ENCODE measurements at regions not wholly inside any gene's neighbourhood (a gene's known extent, or its start where the extent isn't known, plus 50 kb on each side); places are given as distances from the start of the nearest gene placed in this dataset.

- Histone ChIP-seq H3K27me3 (ENCODE audit: control insufficient read depth, insufficient read depth, low read length) (no peaks in the 10 kb centered on the region), H3K36me3 (ENCODE audit: control insufficient read depth, insufficient read depth, low read length) (no peaks in the 10 kb centered on the region), H3K4me3 (ENCODE audit: low read depth, low read length) (no peak overlapping the region), H3K4me1 (ENCODE audit: control insufficient read depth, insufficient read depth, low read length, poor library complexity, severe bottlenecking) (no peaks in the 10 kb centered on the region), H3K27ac (ENCODE audit: insufficient read depth, low read length, poor library complexity, severe bottlenecking) (no peak overlapping the region), H3K9me3 (ENCODE audit: control insufficient read depth in 2 of 2, low read length in 2 of 2) (no peaks in the 10 kb centered on the region)
- H3K9me3 Mint-ChIP-seq, result peaks cover 0 to 1% (median 0%) of the 10 kb centered on the region in 7 donors
- no peaks in the 10 kb centered on the region for H3K27me3 Mint-ChIP-seq
- no peaks in the 10 kb centered on the region for H3K4me1 Mint-ChIP-seq
- H3K4me3 Mint-ChIP-seq, result no peak overlapping the region
- ATAC-seq (ENCODE audit: low read depth in 2 of 2) (no peak), DNase-seq (no peak)
- no peak overlapping the region for H3K27ac Mint-ChIP-seq
- no peaks in the 10 kb centered on the region for H3K36me3 Mint-ChIP-seq
These were observed 109.4 kb downstream of the RGS2 start for GRCh38 chr1:192918259-192918658.

GRCh38 chr1:192920412-192920811, 111.6 kb downstream of the RGS2 start:
- Histone ChIP-seq H3K27me3 (ENCODE audit: control insufficient read depth, insufficient read depth, low read length) (no peaks in the 10 kb centered on the region), H3K9me3 (ENCODE audit: control insufficient read depth in 2 of 2, low read length in 2 of 2) (no peaks in the 10 kb centered on the region), H3K27ac (ENCODE audit: insufficient read depth, low read length, poor library complexity, severe bottlenecking) (no peak overlapping the region), H3K36me3 (ENCODE audit: control insufficient read depth, insufficient read depth, low read length) (no peaks in the 10 kb centered on the region), H3K4me1 (ENCODE audit: control insufficient read depth, insufficient read depth, low read length, poor library complexity, severe bottlenecking) (no peaks in the 10 kb centered on the region), H3K4me3 (ENCODE audit: low read depth, low read length) (no peak overlapping the region)
- Mint-ChIP-seq H3K36me3 (no peaks in the 10 kb centered on the region), H3K4me3 (no peak overlapping the region), H3K27ac (peak overlapping the region in 1 of 3 donors; percentile 19), H3K27me3 (peaks cover 7% of the 10 kb centered on the region), H3K4me1 (no peaks in the 10 kb centered on the region), H3K9me3 (no peaks in the 10 kb centered on the region)
- ATAC-seq (ENCODE audit: low read depth in 2 of 2) (no peak), DNase-seq (no peak)

GRCh38 chr1:192925609-192926008, 116.8 kb downstream of the RGS2 start:
- Histone ChIP-seq H3K27ac (ENCODE audit: insufficient read depth, low read length, poor library complexity, severe bottlenecking) (no peak overlapping the region), H3K36me3 (ENCODE audit: control insufficient read depth, insufficient read depth, low read length) (no peaks in the 10 kb centered on the region), H3K4me1 (ENCODE audit: control insufficient read depth, insufficient read depth, low read length, poor library complexity, severe bottlenecking) (no peaks in the 10 kb centered on the region), H3K9me3 (ENCODE audit: control insufficient read depth in 2 of 2, low read length in 2 of 2) (no peaks in the 10 kb centered on the region), H3K4me3 (ENCODE audit: low read depth, low read length) (no peak overlapping the region), H3K27me3 (ENCODE audit: control insufficient read depth, insufficient read depth, low read length) (no peaks in the 10 kb centered on the region)
- Mint-ChIP-seq H3K9me3 (peaks cover 0 to 4% (median 0%) of the 10 kb centered on the region in 7 donors), H3K27ac (no peak overlapping the region), H3K36me3 (no peaks in the 10 kb centered on the region), H3K27me3 (peaks cover 23% of the 10 kb centered on the region), H3K4me3 (no peak overlapping the region), H3K4me1 (no peaks in the 10 kb centered on the region)
- no peak for DNase-seq
- no peak for ATAC-seq (ENCODE audit: low read depth in 2 of 2)

GRCh38 chr1:192926736-192927135, 117.9 kb downstream of the RGS2 start:
- Histone ChIP-seq H3K36me3 (ENCODE audit: control insufficient read depth, insufficient read depth, low read length) (no peaks in the 10 kb centered on the region), H3K9me3 (ENCODE audit: control insufficient read depth in 2 of 2, low read length in 2 of 2) (no peaks in the 10 kb centered on the region), H3K27ac (ENCODE audit: insufficient read depth, low read length, poor library complexity, severe bottlenecking) (no peak overlapping the region), H3K4me1 (ENCODE audit: control insufficient read depth, insufficient read depth, low read length, poor library complexity, severe bottlenecking) (no peaks in the 10 kb centered on the region), H3K4me3 (ENCODE audit: low read depth, low read length) (no peak overlapping the region), H3K27me3 (ENCODE audit: control insufficient read depth, insufficient read depth, low read length) (no peaks in the 10 kb centered on the region)
- H3K4me3 Mint-ChIP-seq, result no peak overlapping the region
- H3K9me3 Mint-ChIP-seq, result peaks cover 0 to 4% (median 0%) of the 10 kb centered on the region in 7 donors
- H3K27ac Mint-ChIP-seq, result peak overlapping the region in 1 of 3 donors; percentile 59
- DNase-seq, result no peak
- peaks cover 23% of the 10 kb centered on the region for H3K27me3 Mint-ChIP-seq
- no peaks in the 10 kb centered on the region for H3K4me1 Mint-ChIP-seq
- no peak for ATAC-seq (ENCODE audit: low read depth in 2 of 2)
- H3K36me3 Mint-ChIP-seq, result no peaks in the 10 kb centered on the region

GRCh38 chr1:192927496-192927895, 118.7 kb downstream of the RGS2 start:
- Histone ChIP-seq H3K36me3 (ENCODE audit: control insufficient read depth, insufficient read depth, low read length) (no peaks in the 10 kb centered on the region), H3K27ac (ENCODE audit: insufficient read depth, low read length, poor library complexity, severe bottlenecking) (no peak overlapping the region), H3K27me3 (ENCODE audit: control insufficient read depth, insufficient read depth, low read length) (no peaks in the 10 kb centered on the region), H3K4me3 (ENCODE audit: low read depth, low read length) (no peak overlapping the region), H3K9me3 (ENCODE audit: control insufficient read depth in 2 of 2, low read length in 2 of 2) (no peaks in the 10 kb centered on the region), H3K4me1 (ENCODE audit: control insufficient read depth, insufficient read depth, low read length, poor library complexity, severe bottlenecking) (no peaks in the 10 kb centered on the region)
- Mint-ChIP-seq H3K9me3 (peaks cover 0 to 4% (median 0%) of the 10 kb centered on the region in 7 donors), H3K4me3 (no peak overlapping the region), H3K4me1 (no peaks in the 10 kb centered on the region), H3K36me3 (no peaks in the 10 kb centered on the region), H3K27me3 (peaks cover 23% of the 10 kb centered on the region), H3K27ac (no peak overlapping the region)
- no peak for ATAC-seq (ENCODE audit: low read depth in 2 of 2)
- no peak for DNase-seq

- Histone ChIP-seq H3K4me3 (ENCODE audit: low read depth, low read length) (no peak overlapping the region), H3K4me1 (ENCODE audit: control insufficient read depth, insufficient read depth, low read length, poor library complexity, severe bottlenecking) (no peaks in the 10 kb centered on the region), H3K27ac (ENCODE audit: insufficient read depth, low read length, poor library complexity, severe bottlenecking) (no peak overlapping the region), H3K27me3 (ENCODE audit: control insufficient read depth, insufficient read depth, low read length) (no peaks in the 10 kb centered on the region), H3K36me3 (ENCODE audit: control insufficient read depth, insufficient read depth, low read length) (no peaks in the 10 kb centered on the region), H3K9me3 (ENCODE audit: control insufficient read depth in 2 of 2, low read length in 2 of 2) (no peaks in the 10 kb centered on the region)
- ATAC-seq (ENCODE audit: low read depth in 2 of 2) (no peak), DNase-seq (no peak)
- Mint-ChIP-seq H3K9me3 (peaks cover 0 to 4% (median 0%) of the 10 kb centered on the region in 7 donors), H3K4me1 (no peaks in the 10 kb centered on the region), H3K4me3 (no peak overlapping the region), H3K27ac (no peak overlapping the region), H3K27me3 (peaks cover 18% of the 10 kb centered on the region), H3K36me3 (no peaks in the 10 kb centered on the region)
These were observed 120.8 kb downstream of the RGS2 start for GRCh38 chr1:192929597-192929996.

GRCh38 chr1:192933744-192934143, 124.9 kb downstream of the RGS2 start:
- H3K36me3 Mint-ChIP-seq, result no peaks in the 10 kb centered on the region
- H3K4me3 Mint-ChIP-seq, result no peak overlapping the region
- DNase-seq (no peak), ATAC-seq (ENCODE audit: low read depth in 2 of 2) (no peak)
- H3K9me3 Mint-ChIP-seq, result no peaks in the 10 kb centered on the region
- H3K27me3 ChIP-seq (ENCODE audit: control insufficient read depth, insufficient read depth, low read length), result no peaks in the 10 kb centered on the region
- no peak overlapping the region for H3K27ac Mint-ChIP-seq
- H3K36me3 ChIP-seq (ENCODE audit: control insufficient read depth, insufficient read depth, low read length), result no peaks in the 10 kb centered on the region
- no peaks in the 10 kb centered on the region for H3K4me1 ChIP-seq (ENCODE audit: control insufficient read depth, insufficient read depth, low read length, poor library complexity, severe bottlenecking)
- H3K9me3 ChIP-seq (ENCODE audit: control insufficient read depth in 2 of 2, low read length in 2 of 2), result no peaks in the 10 kb centered on the region
- no peak overlapping the region for H3K27ac ChIP-seq (ENCODE audit: insufficient read depth, low read length, poor library complexity, severe bottlenecking)
- no peak overlapping the region for H3K4me3 ChIP-seq (ENCODE audit: low read depth, low read length)
- H3K27me3 Mint-ChIP-seq, result no peaks in the 10 kb centered on the region
- H3K4me1 Mint-ChIP-seq, result peaks cover 6 to 14% (median 10%) of the 10 kb centered on the region in 4 donors

GRCh38 chr1:192936313-192937018, 122.7 kb downstream of the UCHL5 start:
- Mint-ChIP-seq H3K27ac (no peak overlapping the region), H3K36me3 (no peaks in the 10 kb centered on the region), H3K4me3 (peak overlapping the region in 1 of 4 donors; percentile 13), H3K9me3 (no peaks in the 10 kb centered on the region), H3K27me3 (no peaks in the 10 kb centered on the region), H3K4me1 (peaks cover 6 to 14% (median 10%) of the 10 kb centered on the region in 4 donors)
- ATAC-seq (ENCODE audit: low read depth in 2 of 2) (peak; percentile 31 to 44), DNase-seq (peak in 2 of 3 donors; percentile 2 to 46)
- no peaks in the 10 kb centered on the region for H3K27me3 ChIP-seq (ENCODE audit: control insufficient read depth, insufficient read depth, low read length)
- H3K9me3 ChIP-seq (ENCODE audit: control insufficient read depth in 2 of 2, low read length in 2 of 2), result no peaks in the 10 kb centered on the region
- H3K4me3 ChIP-seq (ENCODE audit: low read depth, low read length), result no peak overlapping the region
- H3K36me3 ChIP-seq (ENCODE audit: control insufficient read depth, insufficient read depth, low read length), result no peaks in the 10 kb centered on the region
- no peaks in the 10 kb centered on the region for H3K4me1 ChIP-seq (ENCODE audit: control insufficient read depth, insufficient read depth, low read length, poor library complexity, severe bottlenecking)
- no peak overlapping the region for H3K27ac ChIP-seq (ENCODE audit: insufficient read depth, low read length, poor library complexity, severe bottlenecking)
